ENCODE measurements at regions not wholly inside any gene's neighbourhood (a gene's known extent, or its start where the extent isn't known, plus 50 kb on each side); places are given as distances from the start of the nearest gene placed in this dataset.

DNA sequence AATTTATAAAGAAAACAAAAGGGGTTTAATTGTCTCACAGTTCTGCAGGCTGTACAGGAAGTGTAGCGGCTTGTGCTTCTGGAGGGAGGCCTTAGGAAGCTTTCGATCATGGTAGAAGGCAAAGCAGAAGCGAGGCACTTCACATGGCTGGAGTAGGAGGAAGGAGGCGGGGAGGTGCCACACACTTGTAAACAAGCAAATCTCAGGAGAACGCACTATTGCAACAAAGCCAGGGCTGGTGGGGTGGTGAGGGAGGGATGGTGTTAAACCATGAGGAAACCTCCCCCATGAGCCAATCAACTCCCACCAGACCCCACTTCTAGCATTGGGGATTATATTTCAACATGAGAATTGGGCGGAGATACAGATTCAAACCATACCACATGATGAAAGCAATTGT, 1116.3 kb downstream of the FAT4 start:
- DNase-seq: no peak

DNA sequence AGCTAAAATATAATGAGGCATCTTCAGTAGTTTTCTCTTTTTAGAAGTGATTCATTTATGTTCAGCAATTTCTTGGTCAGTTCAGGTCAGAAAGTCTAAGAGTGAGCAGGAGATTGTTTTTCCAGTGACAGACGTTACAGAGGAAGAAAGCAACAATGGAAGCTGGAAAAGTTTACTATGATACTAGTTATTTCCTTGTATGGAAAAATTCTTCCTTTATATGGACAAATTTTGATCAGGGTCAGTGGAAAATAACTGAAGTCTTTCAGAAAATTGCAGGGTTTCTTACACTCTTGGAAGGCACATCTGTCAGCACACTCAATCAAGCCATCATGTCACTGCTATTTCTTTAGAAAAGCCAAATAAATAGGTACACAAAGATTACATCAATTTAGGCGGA, 1120.7 kb downstream of the FAT4 start:
- DNase-seq: peak in 1 of 3 donors; percentile 26

DNA sequence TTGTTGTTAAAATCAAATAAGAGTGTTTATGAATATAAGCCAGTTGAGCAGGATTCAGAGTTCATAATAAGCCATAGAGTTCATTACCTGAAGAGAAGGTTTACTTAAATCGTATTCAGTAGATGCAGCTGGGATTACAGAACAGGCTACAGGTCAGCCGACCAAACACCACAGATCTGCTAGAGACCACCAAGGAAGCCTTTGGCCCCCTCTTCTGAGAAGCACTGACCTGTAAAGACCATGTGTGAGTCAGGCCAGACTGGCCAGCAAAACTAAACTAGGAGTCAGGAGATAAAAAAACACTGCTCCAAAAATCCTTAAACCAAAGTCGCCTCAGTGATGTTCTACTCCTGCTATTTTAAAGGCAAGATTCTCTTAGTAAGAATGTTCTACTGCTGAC, 1125.5 kb downstream of the FAT4 start:
- no peak for DNase-seq

- peak in 1 of 3 donors; percentile 14 for DNase-seq
These were observed 1126.6 kb downstream of the FAT4 start for GRCh38 chr4:126441173-126442035.

DNA sequence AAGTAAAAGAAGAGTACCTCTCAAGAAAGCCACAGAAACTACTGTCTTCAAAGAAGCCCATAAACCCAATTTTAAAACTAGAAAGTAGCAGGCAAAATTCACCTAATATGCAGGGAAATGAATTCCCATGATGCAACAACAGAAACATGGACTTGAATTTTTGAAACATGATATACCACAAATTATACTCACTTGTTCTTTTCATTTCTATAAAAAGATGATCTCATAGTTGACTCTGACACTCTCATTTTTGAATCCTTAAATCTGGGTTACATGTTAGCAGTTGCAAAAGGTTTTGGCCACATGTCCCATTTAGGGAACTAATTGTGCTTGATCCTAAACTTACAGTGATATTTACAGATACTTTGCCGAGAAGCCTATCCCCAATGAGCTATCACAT, 1130.8 kb downstream of the FAT4 start:
- peak in 1 of 3 donors; percentile 19 for DNase-seq

DNA sequence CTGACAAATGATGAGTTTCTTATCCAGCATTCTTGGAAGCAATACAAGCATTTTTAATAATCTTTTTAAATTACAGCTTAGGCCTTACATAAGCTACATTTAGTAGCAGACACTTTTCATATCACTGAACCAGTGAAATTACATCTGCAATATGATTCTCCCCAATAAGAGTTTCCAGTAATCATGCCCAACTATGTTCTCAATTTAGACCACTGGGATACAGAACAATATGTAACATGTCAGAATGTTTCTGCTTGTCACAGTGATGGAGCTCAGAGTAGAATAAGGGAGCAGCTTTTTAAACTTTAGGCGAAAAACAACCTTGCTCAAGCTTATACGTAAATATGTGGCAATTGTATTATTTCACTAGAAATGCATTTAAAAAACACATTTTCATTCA, 1132.2 kb downstream of the FAT4 start:
- DNase-seq: peak; percentile 25 to 46 (median 40)

GRCh38 chr4:126448086-126448845, 1133.5 kb downstream of the FAT4 start:
- peak; percentile 65 to 87 (median 75) for DNase-seq

GRCh38 chr4:126451237-126451873, 1136.6 kb downstream of the FAT4 start:
- DNase-seq: peak in 1 of 3 donors; percentile 16

GRCh38 chr4:126455865-126456264, 1141.1 kb downstream of the FAT4 start:
- DNase-seq: no peak

- DNase-seq: no peak
These were observed 1144.2 kb downstream of the FAT4 start for GRCh38 chr4:126458993-126459392.

DNA sequence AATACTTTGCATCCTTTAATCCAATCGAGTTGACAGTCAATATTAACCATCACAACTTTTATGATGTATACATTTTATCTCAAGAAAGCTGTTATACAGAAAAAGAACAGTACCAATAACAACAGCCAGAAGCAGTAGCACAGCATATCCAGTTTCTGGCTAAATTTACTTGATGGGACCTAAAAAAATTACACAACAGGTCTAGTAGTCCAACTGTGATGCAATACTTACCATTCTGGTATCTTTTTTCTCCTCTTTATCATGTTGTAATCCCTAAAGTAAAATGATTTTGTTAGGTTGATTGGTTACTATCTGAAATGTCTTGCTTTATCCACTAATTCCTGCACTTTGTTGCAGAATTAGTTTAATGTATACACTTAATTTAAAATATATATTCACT, 1150.6 kb downstream of the FAT4 start:
- DNase-seq: no peak

- no peak for DNase-seq
These were observed 1152.1 kb downstream of the FAT4 start for GRCh38 chr4:126466848-126467247.

DNA sequence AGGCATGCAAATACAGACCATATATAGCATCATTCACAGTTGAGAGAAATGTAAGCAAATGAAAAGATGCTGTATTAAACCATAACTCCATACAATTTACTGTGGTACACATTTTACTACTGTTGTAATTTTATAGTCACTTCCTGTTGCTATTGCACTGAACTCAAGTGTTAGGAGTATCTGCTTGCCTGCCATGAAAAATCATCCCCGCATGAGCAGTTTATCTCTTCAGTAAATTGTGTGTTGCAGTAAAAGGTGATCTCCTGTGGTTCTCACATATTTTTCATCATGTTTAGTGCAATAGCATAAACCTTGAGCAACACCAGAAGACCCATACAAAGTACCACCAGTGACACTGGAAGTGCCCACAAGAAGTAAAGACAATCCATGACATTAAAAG, 1153.4 kb downstream of the FAT4 start:
- DNase-seq: no peak

- DNase-seq: no peak
These were observed 1156.1 kb downstream of the FAT4 start for GRCh38 chr4:126470862-126471261.

DNA sequence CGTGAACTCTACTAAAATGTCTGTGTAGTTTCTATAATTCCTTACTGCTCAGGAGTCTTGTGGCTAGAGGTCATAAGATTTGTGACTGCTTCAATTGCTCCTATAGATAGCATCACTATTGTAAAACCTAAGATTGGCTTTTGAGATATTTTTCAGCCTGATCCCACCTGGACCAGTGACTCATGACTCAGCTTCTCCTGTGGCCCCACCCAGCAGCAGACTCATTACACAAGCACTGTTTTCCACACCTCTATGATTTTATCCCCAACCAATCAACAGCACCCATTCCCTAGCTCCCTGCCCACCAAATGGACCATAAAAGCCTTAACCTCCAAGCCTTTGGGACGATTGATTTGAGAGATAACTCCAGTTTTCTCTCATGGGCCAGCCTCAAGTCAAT, 1157.0 kb upstream of the INTU start:
- no peak for DNase-seq

DNA sequence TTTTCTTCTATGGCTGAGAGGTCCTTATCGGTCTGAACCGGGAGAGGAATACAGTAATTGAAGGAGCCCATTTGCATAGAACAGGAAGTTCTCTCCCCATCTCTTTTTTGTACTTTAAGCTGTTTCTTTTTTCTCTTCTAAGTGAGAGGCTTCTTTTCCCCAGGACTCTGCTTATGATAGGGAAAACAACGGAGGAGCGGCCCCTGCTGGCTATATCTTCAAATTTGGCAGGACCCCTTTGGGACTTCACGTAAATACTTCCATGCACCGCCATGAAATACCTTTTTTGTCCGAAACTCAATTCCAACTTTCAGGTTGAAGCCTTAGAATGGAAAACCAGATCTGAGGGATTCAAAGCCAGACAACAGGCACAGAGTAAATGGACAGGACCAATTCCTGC, 1153.0 kb upstream of the INTU start:
- no peak for DNase-seq

GRCh38 chr4:126482311-126482710, 1150.4 kb upstream of the INTU start:
- no peak for DNase-seq

DNA sequence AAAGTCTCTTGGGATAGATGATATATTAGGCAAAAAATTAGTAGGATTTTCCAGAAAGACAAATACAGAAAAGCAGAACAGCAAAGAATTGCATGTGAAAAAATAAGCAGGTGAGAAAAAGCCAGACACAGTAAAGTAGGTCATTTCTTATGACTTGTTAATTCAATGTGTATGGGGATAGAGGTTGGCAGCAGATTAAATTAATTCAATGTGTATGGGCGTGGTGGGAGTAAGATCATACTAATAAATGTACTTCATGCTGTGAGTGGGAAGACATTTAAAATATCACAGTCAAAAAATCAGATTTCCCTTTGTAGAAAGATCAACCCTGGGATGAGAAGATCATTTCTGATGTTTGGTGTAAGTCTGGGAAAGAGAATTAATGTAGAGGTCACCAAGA, 1146.4 kb upstream of the INTU start:
- no peak for DNase-seq

DNA sequence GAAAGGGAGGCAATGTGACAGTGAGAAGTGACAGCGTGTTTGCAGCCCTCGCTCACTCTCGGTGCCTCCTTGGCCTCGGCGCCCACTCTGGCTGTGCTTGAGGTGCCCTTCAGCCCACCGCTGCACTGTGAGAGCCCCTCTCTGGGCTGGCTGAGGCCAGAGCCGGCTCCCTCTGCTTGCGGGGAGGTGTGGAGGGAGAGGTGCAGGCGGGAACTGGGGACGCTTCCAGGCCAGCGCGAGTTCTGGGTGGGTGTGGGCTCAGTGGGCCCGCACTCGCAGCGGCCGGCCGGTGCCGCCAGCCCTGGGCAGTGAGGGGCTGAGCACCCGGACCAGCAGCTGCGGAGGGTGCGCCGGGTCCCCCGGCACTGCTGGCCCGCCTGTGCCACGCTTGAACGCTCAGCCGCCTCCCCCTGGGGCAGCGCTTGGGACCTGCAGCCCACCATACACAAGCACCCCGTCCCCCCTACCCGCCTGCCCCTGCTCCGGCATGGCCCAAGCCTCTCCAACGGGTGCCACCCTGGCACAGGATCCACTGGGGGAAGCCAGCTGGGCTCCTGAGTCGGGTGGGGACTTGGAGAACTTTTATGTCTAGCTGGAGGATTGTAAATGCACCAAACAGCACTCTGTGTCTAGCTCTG, 1142.8 kb upstream of the INTU start:
- no peak for DNase-seq

- no peak for DNase-seq
These were observed 1137.5 kb upstream of the INTU start for GRCh38 chr4:126495163-126495752.

GRCh38 chr4:126512979-126513378, 1119.8 kb upstream of the INTU start:
- no peak for DNase-seq

GRCh38 chr4:126513596-126513995, 1119.2 kb upstream of the INTU start:
- no peak for DNase-seq

Data from muscle of back (tissue), 3 donors.